OCI-LY3 (cell line): ENCODE measurements at regions not wholly inside any gene's neighbourhood (a gene's known extent, or its start where the extent isn't known, plus 50 kb on each side); places are given as distances from the start of the nearest gene placed in this dataset.

Experiments used
- H2AFZ ChIP-seq: fragments of 200-600, 300-600 bp; shearing (Covaris generic); 2 replicates; pipeline ENCODE4 v1.6.0; 2014; ENCODE audit warnings: antibody characterized with exemption, low read depth, low read length
- H3K27ac ChIP-seq: fragments of 200-600, 300-600 bp; sonication (generic); 2 replicates; pipeline ENCODE4 v1.5.1; 2014; ENCODE audit warnings: mild to moderate bottlenecking, low read length, moderate library complexity, mixed read lengths
- H3K27me3 ChIP-seq: fragments of 200-600, 300-600 bp; sonication (generic); 2 replicates; pipeline ENCODE4 v1.6.1; 2014; ENCODE audit warnings: low read depth, low read length, mixed read lengths
- H3K36me3 ChIP-seq: fragments of 200-600, 300-600 bp; sonication (generic); replicated peaks from 2 replicates; pipeline ENCODE3; 2014; ENCODE audit warnings: low read depth, low read length, mixed read lengths
- H3K4me1 ChIP-seq: fragments of 300-600, 200-600 bp; sonication (generic); 2 replicates; pipeline ENCODE4 v1.6.1; 2014; ENCODE audit warnings: low read length, mixed read lengths
- H3K4me2 ChIP-seq: fragments of 200-600, 300-600 bp; sonication (generic); 2 replicates; pipeline ENCODE4 v1.6.1; 2014; ENCODE audit warnings: low read length, mixed read lengths
- H3K4me3 ChIP-seq: fragments of 300-600, 200-600 bp; sonication (generic); 2 replicates; pipeline ENCODE4 v1.5.1; 2014; ENCODE audit warnings: antibody characterized with exemption, mild to moderate bottlenecking, low read length, moderate library complexity
- H3K79me2 ChIP-seq: fragments of 300-600, 200-600 bp; shearing (Covaris generic); 2 replicates; pipeline ENCODE4 v1.6.1; 2014; ENCODE audit warnings: mild to moderate bottlenecking, low read length, mixed read lengths
- H3K9ac ChIP-seq: fragments of 300-600, 200-600 bp; shearing (Covaris generic); 2 replicates; pipeline ENCODE4 v1.6.0; 2014; ENCODE audit warnings: mild to moderate bottlenecking, low read length, moderate library complexity
- H3K9me3 ChIP-seq: fragments of 200-600, 300-600 bp; shearing (Covaris generic); 2 replicates; pipeline ENCODE4 v1.6.1; 2014; ENCODE audit warnings: low read length, mixed read lengths; ENCODE audit not compliant: insufficient read depth
- H4K20me1 ChIP-seq: fragments of 200-600, 300-600 bp; sonication (generic); 2 replicates; pipeline ENCODE4 v1.6.1; 2016; ENCODE audit warnings: low read length, mixed read lengths; ENCODE audit not compliant: insufficient read depth
- EZH2phosphoT487 ChIP-seq: fragments of 200-600 bp; shearing (Covaris generic); IDR thresholded peaks from 2 replicates; pipeline ENCODE4 v1.6.1; 2018; ENCODE audit warnings: antibody characterized with exemption, mixed run types, low read depth
- TF ChIP-seq, protein P1 (sequence below): fragments of 200-600, 300-600 bp; sonication (generic); IDR thresholded peaks from 2 replicates; pipeline ENCODE4 v1.5.1; 2014; ENCODE audit warnings: antibody characterized with exemption, low read length, low read depth

DNA sequence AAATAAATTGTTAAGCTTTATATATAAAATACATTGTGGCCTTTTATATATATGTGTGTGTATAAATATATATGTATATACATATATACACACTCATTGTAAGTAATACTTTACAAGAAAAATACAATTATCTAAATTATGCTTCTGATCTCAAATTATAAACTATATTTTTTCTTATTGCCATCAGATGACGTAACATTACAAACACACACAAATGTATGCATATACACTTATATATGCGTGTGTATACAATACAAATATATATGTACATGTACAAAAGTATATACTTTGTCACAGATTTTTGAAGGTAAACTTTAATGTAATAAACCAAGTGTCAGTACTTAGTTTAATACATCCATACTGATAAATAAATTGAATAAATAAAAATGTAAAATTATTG lies 278.9 kb upstream of the LMO3 start:
- no peak overlapping the region for H3K9ac ChIP-seq
- H3K4me2 ChIP-seq, result no peak overlapping the region
- H3K36me3 ChIP-seq, result no peaks in the 10 kb centered on the region
- H3K79me2 ChIP-seq, result no peaks in the 10 kb centered on the region
- H4K20me1 ChIP-seq, result no peaks in the 10 kb centered on the region
- H3K9me3 ChIP-seq, result no peaks in the 10 kb centered on the region
- no peaks in the 10 kb centered on the region for H3K4me1 ChIP-seq
- H3K4me3 ChIP-seq, result no peak overlapping the region
- H3K27ac ChIP-seq, result no peak overlapping the region
- H3K27me3 ChIP-seq, result no peaks in the 10 kb centered on the region
- H2AFZ ChIP-seq, result no peak overlapping the region
- TF ChIP-seq EZH2phosphoT487, result no peak
- TF ChIP-seq, protein P1, sequence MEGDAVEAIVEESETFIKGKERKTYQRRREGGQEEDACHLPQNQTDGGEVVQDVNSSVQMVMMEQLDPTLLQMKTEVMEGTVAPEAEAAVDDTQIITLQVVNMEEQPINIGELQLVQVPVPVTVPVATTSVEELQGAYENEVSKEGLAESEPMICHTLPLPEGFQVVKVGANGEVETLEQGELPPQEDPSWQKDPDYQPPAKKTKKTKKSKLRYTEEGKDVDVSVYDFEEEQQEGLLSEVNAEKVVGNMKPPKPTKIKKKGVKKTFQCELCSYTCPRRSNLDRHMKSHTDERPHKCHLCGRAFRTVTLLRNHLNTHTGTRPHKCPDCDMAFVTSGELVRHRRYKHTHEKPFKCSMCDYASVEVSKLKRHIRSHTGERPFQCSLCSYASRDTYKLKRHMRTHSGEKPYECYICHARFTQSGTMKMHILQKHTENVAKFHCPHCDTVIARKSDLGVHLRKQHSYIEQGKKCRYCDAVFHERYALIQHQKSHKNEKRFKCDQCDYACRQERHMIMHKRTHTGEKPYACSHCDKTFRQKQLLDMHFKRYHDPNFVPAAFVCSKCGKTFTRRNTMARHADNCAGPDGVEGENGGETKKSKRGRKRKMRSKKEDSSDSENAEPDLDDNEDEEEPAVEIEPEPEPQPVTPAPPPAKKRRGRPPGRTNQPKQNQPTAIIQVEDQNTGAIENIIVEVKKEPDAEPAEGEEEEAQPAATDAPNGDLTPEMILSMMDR, result no peak

DNA sequence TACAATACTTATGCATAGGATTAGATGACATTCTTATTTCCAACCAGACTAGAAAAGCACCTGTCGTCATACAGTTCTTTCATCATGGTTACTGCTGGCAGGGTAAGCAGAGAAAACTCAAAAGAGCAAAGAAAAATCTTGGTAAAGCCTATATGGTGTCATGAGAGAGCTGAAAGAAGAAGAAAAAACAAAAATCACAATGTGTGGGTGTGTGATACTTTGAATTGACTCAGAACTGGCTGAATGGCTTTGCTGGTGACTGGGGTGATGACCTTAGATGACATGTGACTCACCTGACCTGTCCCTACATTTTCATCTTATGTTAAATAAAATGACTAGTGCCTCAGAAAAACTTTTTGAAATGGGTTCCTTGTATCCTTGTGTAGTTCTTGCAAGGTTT lies 278.1 kb upstream of the LMO3 start:
- Histone ChIP-seq H3K4me1 (no peaks in the 10 kb centered on the region), H3K9ac (no peak overlapping the region), H3K4me3 (no peak overlapping the region), H3K79me2 (no peaks in the 10 kb centered on the region), H3K27ac (no peak overlapping the region), H3K4me2 (no peak overlapping the region), H3K36me3 (no peaks in the 10 kb centered on the region), H2AFZ (no peak overlapping the region), H4K20me1 (no peaks in the 10 kb centered on the region), H3K9me3 (no peaks in the 10 kb centered on the region), H3K27me3 (no peaks in the 10 kb centered on the region)
- no peak for TF ChIP-seq EZH2phosphoT487
- TF ChIP-seq, protein P1, result no peak

DNA sequence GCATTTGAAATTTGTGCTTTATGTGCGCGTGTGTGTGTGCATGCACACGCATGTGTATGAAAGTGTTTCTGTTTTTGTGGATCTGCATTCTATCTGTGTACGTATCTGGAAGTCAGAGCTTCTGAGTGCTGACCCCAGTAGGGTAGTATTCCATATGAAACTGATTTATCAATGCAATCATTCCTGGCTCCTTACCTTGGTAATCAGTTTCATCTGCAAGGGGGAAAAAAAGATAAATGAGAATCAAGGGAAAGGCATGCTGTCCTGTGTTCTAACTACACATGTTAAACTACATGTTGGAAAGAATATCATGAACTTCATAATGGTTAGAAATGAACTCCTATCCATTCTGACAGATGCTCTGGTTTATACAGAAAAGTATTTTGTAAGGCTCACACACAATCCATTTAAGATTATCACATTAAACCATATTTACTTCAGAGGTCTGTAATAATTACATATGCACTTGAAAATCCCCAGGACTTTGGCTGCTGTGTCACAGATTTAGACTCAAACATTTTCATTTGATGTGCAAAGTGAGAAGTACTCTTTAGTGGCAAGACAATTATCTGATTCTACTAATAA lies 276.1 kb upstream of the LMO3 start:
- Histone ChIP-seq H4K20me1 (no peaks in the 10 kb centered on the region), H3K27me3 (no peaks in the 10 kb centered on the region), H2AFZ (no peak overlapping the region), H3K4me3 (no peak overlapping the region), H3K79me2 (no peaks in the 10 kb centered on the region), H3K27ac (no peak overlapping the region), H3K36me3 (no peaks in the 10 kb centered on the region), H3K4me1 (no peaks in the 10 kb centered on the region), H3K9ac (no peak overlapping the region), H3K9me3 (no peaks in the 10 kb centered on the region), H3K4me2 (no peak overlapping the region)
- no peak for TF ChIP-seq EZH2phosphoT487
- TF ChIP-seq, protein P1, result no peak

DNA sequence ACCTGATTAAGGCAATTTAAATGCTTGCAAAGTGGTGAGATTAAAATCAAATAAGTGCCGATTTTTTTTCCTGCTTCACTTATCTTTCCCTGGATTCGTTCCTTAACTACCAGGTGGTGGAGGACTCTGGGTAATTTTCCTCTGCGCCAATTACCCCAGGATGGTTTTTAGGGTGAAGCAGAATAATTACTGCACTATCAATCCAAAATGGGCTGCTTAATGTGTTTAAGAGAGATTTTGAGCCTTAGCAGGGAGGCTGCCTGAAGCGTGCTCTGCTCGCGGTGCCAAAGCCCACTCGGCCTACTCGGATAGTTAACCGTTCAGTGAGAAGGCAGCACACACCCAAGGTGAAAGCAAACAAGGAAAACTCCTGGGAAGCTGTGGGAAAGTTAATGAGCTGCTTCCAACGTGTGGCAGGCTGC lies 274.9 kb upstream of the LMO3 start:
- H3K27ac ChIP-seq, result no peak overlapping the region
- no peaks in the 10 kb centered on the region for H4K20me1 ChIP-seq
- no peak for TF ChIP-seq EZH2phosphoT487
- TF ChIP-seq, protein P1, result no peak
- H3K9ac ChIP-seq, result no peak overlapping the region
- H2AFZ ChIP-seq, result no peak overlapping the region
- H3K4me3 ChIP-seq, result no peak overlapping the region
- H3K36me3 ChIP-seq, result no peaks in the 10 kb centered on the region
- H3K4me2 ChIP-seq, result no peak overlapping the region
- no peaks in the 10 kb centered on the region for H3K4me1 ChIP-seq
- H3K27me3 ChIP-seq, result no peaks in the 10 kb centered on the region
- H3K79me2 ChIP-seq, result no peaks in the 10 kb centered on the region
- H3K9me3 ChIP-seq, result no peaks in the 10 kb centered on the region
